Kidney (tissue), 13 donors: ENCODE measurements at regions not wholly inside any gene's neighbourhood (a gene's known extent, or its start where the extent isn't known, plus 50 kb on each side); places are given as distances from the start of the nearest gene placed in this dataset.

Experiments used
- DNase-seq, 5 donors: peaks; one replicate each; pipeline ENCODE4 v3.0.0-alpha.2; 2013 to 2020
- FAIRE-seq: peaks from 2 replicates; lab custom pipeline; 2012; peaks lifted over from hg19 to GRCh38; lab: Jason Lieb, UNC
- H3K27ac ChIP-seq, 2 donors: one replicate each; pipeline ENCODE4 v1.7.0; 2013; ENCODE audit warnings: low read depth in 2 of 2, low read length in 2 of 2, inconsistent platforms in 1 of 2
- H3K27me3 ChIP-seq: one replicate; pipeline ENCODE4 v1.7.1; 2013; ENCODE audit warnings: low read length, inconsistent platforms; ENCODE audit not compliant: control insufficient read depth, insufficient read depth
- H3K36me3 ChIP-seq, 3 donors: one replicate each; pipeline versions ENCODE4 v1.7.0 to v1.7.1; 2013; ENCODE audit warnings: low read length in 3 of 3, control low read depth in 1 of 3, inconsistent platforms in 1 of 3; ENCODE audit not compliant: insufficient read depth in 3 of 3, control insufficient read depth in 2 of 3
- H3K4me1 ChIP-seq, 3 donors: one replicate each; pipeline versions ENCODE4 v1.7.0 to v1.7.1; 2013; ENCODE audit warnings: low read length in 3 of 3, inconsistent platforms in 1 of 3, low read depth in 1 of 3; ENCODE audit not compliant: control insufficient read depth in 2 of 3, insufficient read depth in 2 of 3
- H3K4me3 ChIP-seq, 3 donors: one replicate each; pipeline versions ENCODE4 v1.7.0 to v1.8.1; 2013; ENCODE audit warnings: low read length in 3 of 3, control low read depth in 1 of 3, inconsistent platforms in 1 of 3
- H3K9ac ChIP-seq, 3 donors: one replicate each; pipeline versions ENCODE4 v1.7.0 to v1.7.1; 2013; ENCODE audit warnings: low read length in 3 of 3, control low read depth in 1 of 3, inconsistent platforms in 1 of 3
- H3K9me3 ChIP-seq, 3 donors: one replicate each; pipeline versions ENCODE4 v1.7.0 to v1.7.1; 2013; ENCODE audit warnings: low read length in 3 of 3, control low read depth in 1 of 3, inconsistent platforms in 1 of 3; ENCODE audit not compliant: control insufficient read depth in 2 of 3, insufficient read depth in 1 of 3
- intact Hi-C: fragments of 100-400 bp; cut with DNase I; formaldehyde crosslinking; loops from one replicate; pipeline ENCODE4 v1.11.1; 2022
- TF ChIP-seq, protein P1 (sequence below): IDR thresholded peaks from 3 replicates; pipeline ENCODE4 v1.5.1; 2012; ENCODE audit warnings: mild to moderate bottlenecking, moderate library complexity, borderline replicate concordance; ENCODE audit not compliant: insufficient read depth; ENCODE audit errors: extremely low read depth
- donor health status: control.
- donor health status: control.
- donor health status: control.
- donor health status: control.
- donor health status: control.
- donor health status: DM: yes; HTN: yes; CAD: no.
- donor health status: Normal renal cell carcinoma (clear cell type).

DNA sequence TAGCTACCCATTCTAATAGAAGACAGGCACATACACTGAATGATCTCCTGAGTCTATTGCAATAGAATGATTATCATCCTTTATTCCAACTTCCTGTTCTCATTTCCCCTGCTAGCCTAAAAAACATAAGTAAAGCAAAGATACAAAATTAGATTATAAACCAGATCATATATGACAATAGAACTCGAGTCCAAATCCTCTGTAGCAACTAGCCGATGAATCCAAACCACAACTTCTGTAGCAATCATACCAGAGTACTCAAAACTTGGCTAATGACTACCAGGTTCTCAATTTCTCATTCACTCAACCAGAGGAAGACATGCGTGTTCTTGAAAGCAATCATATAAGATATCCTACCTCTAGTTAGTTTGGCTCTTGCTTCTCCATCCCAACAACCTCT is 622.1 kb downstream of the PSAT1 start:
- Histone ChIP-seq H3K9me3 (no peaks in the 10 kb centered on the region), H3K36me3 (no peaks in the 10 kb centered on the region), H3K4me3 (no peak overlapping the region), H3K27me3 (no peaks in the 10 kb centered on the region), H3K27ac (no peak overlapping the region), H3K4me1 (no peaks in the 10 kb centered on the region), H3K9ac (no peak overlapping the region)
- FAIRE-seq, result no peak
- DNase-seq, result no peak
- TF ChIP-seq, protein P1, sequence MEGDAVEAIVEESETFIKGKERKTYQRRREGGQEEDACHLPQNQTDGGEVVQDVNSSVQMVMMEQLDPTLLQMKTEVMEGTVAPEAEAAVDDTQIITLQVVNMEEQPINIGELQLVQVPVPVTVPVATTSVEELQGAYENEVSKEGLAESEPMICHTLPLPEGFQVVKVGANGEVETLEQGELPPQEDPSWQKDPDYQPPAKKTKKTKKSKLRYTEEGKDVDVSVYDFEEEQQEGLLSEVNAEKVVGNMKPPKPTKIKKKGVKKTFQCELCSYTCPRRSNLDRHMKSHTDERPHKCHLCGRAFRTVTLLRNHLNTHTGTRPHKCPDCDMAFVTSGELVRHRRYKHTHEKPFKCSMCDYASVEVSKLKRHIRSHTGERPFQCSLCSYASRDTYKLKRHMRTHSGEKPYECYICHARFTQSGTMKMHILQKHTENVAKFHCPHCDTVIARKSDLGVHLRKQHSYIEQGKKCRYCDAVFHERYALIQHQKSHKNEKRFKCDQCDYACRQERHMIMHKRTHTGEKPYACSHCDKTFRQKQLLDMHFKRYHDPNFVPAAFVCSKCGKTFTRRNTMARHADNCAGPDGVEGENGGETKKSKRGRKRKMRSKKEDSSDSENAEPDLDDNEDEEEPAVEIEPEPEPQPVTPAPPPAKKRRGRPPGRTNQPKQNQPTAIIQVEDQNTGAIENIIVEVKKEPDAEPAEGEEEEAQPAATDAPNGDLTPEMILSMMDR, result no peak
- intact Hi-C loops, result no loop called here

DNA sequence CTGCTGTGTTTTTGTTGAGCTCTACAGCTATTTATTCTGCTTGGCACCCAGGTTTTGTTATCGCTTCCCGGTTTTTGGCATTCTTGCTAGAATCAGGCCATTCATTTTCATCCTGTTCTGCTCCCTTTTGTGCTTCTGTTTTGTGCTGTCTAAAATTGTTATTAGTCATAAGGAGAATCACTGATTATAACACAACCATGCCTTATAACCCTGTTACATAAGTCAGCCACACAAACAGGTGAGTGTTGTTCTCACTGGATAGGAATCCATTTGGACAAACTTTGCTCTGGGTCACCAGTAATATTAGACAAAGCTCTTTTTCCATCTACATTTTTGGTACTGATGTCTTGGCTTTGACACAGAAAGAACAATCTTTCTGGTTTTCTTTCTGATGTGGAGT is 622.8 kb downstream of the PSAT1 start:
- Histone ChIP-seq H3K9me3 (no peaks in the 10 kb centered on the region), H3K36me3 (no peaks in the 10 kb centered on the region), H3K27ac (no peak overlapping the region), H3K4me3 (no peak overlapping the region), H3K4me1 (no peaks in the 10 kb centered on the region), H3K9ac (no peak overlapping the region), H3K27me3 (no peaks in the 10 kb centered on the region)
- TF ChIP-seq, protein P1, result no peak
- no peak for DNase-seq
- no peak for FAIRE-seq
- intact Hi-C loops, result no loop called here

DNA sequence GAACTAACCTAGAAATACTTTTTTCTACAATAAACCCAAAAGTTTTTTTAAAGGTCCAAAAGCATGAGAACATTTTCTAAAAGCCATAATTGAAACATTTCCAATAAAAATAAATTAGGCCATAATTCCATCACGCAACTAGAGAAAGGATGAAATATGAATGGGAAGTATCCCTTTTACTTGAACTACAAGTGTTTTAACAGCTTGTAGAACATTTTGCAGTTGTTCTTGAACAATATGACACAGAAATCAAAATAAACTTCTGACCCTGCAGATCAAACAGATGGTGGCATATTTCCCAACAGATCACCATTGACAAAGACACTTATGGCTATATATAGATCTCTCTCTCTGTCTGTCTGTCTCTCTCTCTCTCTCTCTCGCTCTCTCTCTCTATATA is 624.4 kb downstream of the PSAT1 start:
- no peak for FAIRE-seq
- Histone ChIP-seq H3K4me3 (no peak overlapping the region), H3K9ac (no peak overlapping the region), H3K4me1 (no peaks in the 10 kb centered on the region), H3K27ac (no peak overlapping the region), H3K9me3 (no peaks in the 10 kb centered on the region), H3K36me3 (no peaks in the 10 kb centered on the region), H3K27me3 (no peaks in the 10 kb centered on the region)
- peak in 1 of 5 donors; percentile 25 for DNase-seq
- TF ChIP-seq, protein P1, result no peak
- intact Hi-C loops, result no loop called here

DNA sequence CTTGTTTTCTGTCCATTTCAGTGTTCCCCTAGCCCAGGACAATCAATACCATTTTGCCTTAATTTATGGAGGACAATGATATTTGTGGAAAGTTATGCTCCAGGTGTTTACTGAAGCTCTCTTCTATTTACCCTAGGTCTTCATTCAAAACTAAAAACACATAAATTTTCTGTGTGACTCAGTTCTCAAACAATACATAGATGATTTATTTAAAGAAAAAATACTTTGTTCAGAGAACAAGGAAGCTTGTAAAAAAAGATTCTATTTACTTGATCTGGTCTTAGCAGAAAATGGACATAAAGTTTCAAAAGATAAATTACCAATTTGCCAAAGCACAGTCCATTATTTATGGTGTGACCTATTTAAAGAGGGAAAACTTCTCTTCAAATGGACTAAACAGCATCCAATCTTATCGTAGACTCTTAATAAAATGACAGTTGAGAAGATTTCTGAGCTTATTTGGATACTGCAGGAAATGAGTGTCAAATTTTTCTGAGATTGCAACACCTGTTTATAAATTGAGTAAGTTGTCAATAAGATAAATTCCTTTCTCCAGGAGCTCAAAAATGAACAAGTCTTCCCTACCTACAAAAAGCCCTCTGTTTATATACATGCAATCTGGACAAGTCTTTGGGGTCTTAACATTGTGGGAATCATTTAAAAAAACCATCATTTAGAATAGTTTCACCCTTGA is 627.2 kb downstream of the PSAT1 start:
- H3K36me3 ChIP-seq, result no peaks in the 10 kb centered on the region
- FAIRE-seq, result no peak
- TF ChIP-seq, protein P1, result no peak
- no peak for DNase-seq
- intact Hi-C loops, result no loop called here
- no peak overlapping the region for H3K9ac ChIP-seq
- H3K27me3 ChIP-seq, result no peaks in the 10 kb centered on the region
- no peak overlapping the region for H3K27ac ChIP-seq
- H3K4me1 ChIP-seq, result no peaks in the 10 kb centered on the region
- no peaks in the 10 kb centered on the region for H3K9me3 ChIP-seq
- no peak overlapping the region for H3K4me3 ChIP-seq
